Activated T-helper 17 cell treated with anti-CD3 and anti-CD28 coated beads, Interleukin-2, amount 50 U/mL, for 72 hours (primary cell): ENCODE measurements at regions not wholly inside any gene's neighbourhood (a gene's known extent, or its start where the extent isn't known, plus 50 kb on each side); places are given as distances from the start of the nearest gene placed in this dataset.

Experiments used
- ATAC-seq: fragments of 150-1000 bp; cut with Tn5 transposase; replicated peaks from 2 replicates; pipeline ENCODE4 v1.10.0; 2021; ENCODE audit warnings: mild to moderate bottlenecking, moderate library complexity
- H3K27ac Mint-ChIP-seq: one replicate; pipeline ENCODE4 v1.8.0; 2022; ENCODE audit warnings: mixed read lengths
- H3K27me3 Mint-ChIP-seq: one replicate; pipeline ENCODE4 v1.8.0; 2022; ENCODE audit warnings: mixed read lengths
- H3K36me3 Mint-ChIP-seq: one replicate; pipeline ENCODE4 v1.8.0; 2022; ENCODE audit warnings: low read depth, mild to moderate bottlenecking, mixed read lengths
- H3K4me1 Mint-ChIP-seq: one replicate; pipeline ENCODE4 v1.8.0; 2022; ENCODE audit warnings: mixed read lengths
- H3K4me3 Mint-ChIP-seq: one replicate; pipeline ENCODE4 v1.8.0; 2022; ENCODE audit warnings: mild to moderate bottlenecking, mixed read lengths
- H3K9me3 Mint-ChIP-seq: one replicate; pipeline ENCODE4 v1.8.0; 2022; ENCODE audit warnings: mixed read lengths

DNA sequence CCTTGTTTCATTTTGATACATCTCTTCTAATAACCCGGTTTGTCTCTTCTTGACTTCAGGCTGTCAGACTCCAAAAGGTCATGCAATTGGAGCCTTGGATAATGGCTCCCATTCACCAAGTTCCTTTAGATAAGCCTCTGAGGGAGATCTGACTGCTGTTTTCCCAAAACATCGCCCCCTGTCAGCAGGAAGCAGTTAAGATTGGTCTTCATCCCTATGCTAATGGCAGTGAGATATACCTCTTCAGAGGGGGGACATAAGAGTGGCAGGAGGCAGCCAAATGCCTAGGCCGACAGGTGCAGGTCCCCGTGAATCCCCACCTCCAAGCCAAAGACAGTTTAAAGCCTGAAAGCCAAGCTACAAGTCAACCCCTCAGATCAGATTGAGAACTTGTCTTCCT, 144.6 kb downstream of the WDR11 start:
- H3K27me3 Mint-ChIP-seq = peaks cover 6% of the 10 kb centered on the region
- no peaks in the 10 kb centered on the region for H3K36me3 Mint-ChIP-seq
- no peak overlapping the region for H3K27ac Mint-ChIP-seq
- H3K4me1 Mint-ChIP-seq = no peaks in the 10 kb centered on the region
- no peak overlapping the region for H3K4me3 Mint-ChIP-seq
- no peaks in the 10 kb centered on the region for H3K9me3 Mint-ChIP-seq
- ATAC-seq = no peak

DNA sequence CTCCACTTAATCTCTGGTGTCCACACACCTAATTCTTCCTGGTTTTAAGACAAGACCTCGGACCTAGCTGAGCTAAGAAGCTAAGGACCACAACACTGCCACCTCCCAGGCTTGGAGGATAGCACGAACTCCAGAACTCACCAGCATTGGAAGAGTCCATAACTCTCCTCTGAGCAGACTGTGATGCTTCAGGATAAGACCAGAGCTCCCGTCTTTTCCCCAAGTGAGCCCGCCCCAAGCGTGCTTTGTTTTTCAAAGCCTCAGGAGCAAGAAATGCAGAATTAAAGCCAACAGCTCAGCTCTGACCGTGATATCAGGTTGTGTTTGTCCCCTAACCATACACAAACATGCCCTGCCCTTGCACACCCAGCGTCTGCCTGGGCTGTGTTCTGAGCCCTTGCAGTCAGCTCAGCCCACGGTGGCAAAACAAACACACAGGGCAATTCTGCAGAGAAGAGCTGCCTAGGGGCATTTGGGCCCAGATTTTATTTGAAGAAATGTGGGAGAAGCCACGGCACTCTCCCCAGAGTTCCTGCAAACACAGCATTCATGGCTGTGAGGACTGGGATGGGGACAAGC, 145.4 kb downstream of the WDR11 start:
- Mint-ChIP-seq H3K27me3 (peaks cover 6% of the 10 kb centered on the region), H3K27ac (no peak overlapping the region), H3K36me3 (no peaks in the 10 kb centered on the region), H3K4me1 (no peaks in the 10 kb centered on the region), H3K9me3 (no peaks in the 10 kb centered on the region), H3K4me3 (no peak overlapping the region)
- ATAC-seq = no peak

DNA sequence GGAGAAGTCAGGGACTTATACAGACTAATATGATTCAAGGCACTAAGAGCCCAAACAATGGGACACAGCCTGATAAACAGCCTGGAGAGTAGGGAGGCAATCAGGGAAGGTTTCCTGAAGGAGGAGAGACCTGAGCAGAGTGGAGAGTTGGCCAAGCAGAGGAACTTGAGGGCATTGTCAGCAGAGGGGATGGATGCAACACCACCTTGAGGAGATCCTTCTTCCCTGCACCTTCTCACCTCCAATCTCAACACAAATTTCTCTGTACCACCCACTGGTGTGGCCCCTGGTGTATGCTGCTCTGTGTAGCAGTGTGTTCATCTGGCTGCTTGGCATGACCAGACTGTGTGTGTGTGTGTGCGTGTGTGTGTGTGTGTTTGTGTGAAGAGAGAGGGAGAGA, 146.2 kb downstream of the WDR11 start:
- no peaks in the 10 kb centered on the region for H3K9me3 Mint-ChIP-seq
- no peaks in the 10 kb centered on the region for H3K4me1 Mint-ChIP-seq
- peaks cover 6% of the 10 kb centered on the region for H3K27me3 Mint-ChIP-seq
- H3K4me3 Mint-ChIP-seq = no peak overlapping the region
- H3K27ac Mint-ChIP-seq = no peak overlapping the region
- H3K36me3 Mint-ChIP-seq = no peaks in the 10 kb centered on the region
- ATAC-seq = no peak

- H3K4me3 Mint-ChIP-seq = no peak overlapping the region
- H3K4me1 Mint-ChIP-seq = no peaks in the 10 kb centered on the region
- no peaks in the 10 kb centered on the region for H3K9me3 Mint-ChIP-seq
- H3K36me3 Mint-ChIP-seq = no peaks in the 10 kb centered on the region
- H3K27me3 Mint-ChIP-seq = peaks cover 6% of the 10 kb centered on the region
- H3K27ac Mint-ChIP-seq = no peak overlapping the region
- no peak for ATAC-seq
Measured at GRCh38 chr10:120997756-120998155, 146.6 kb downstream of the WDR11 start.

DNA sequence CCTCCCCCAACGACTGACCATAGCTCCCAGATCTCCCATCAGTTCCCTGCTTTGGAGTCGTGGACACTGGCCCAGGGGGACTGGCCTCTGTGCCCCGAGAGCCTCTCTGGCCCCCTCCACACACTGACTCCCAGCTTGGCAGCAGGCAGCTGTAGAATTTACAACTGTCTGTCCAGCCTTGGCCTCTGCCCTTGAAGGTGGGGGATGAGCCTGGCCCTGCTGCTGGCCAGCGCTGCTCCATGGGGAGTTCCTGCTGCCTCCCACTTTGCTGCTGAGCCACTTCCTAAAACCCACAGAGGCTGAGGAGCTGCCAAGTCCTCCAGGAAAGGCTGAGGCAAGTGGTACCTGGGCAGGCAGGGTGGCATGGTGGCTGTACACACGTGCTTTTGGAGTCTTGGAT, 147.1 kb downstream of the WDR11 start:
- H3K9me3 Mint-ChIP-seq = no peaks in the 10 kb centered on the region
- no peak for ATAC-seq
- no peaks in the 10 kb centered on the region for H3K4me1 Mint-ChIP-seq
- no peaks in the 10 kb centered on the region for H3K36me3 Mint-ChIP-seq
- H3K4me3 Mint-ChIP-seq = no peak overlapping the region
- H3K27ac Mint-ChIP-seq = no peak overlapping the region
- peaks cover 6% of the 10 kb centered on the region for H3K27me3 Mint-ChIP-seq

DNA sequence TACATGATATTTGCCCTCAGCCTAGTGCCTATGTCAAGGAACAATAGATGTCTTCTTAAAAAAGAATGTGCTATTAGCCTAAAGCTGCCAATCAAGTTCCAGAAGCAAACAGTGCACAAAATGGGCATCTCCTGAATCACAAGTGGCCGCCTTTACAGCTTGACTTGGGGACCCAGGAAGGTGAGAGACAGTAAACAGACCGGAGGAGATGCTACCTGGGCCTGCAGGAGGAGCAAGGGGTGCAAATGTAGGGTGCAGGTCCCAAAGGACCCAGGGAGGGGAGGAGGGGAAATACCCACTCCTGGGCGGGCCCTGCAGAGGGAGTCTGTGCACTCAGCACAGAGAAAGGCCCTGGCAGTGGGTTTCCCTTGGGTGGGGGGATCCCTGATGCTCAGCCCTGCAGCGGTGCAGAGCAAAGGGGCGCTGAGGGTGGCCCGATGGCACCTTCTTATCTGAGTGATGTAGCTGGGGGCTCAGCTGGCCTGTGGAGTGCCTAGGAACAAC, 147.7 kb downstream of the WDR11 start:
- no peaks in the 10 kb centered on the region for H3K4me1 Mint-ChIP-seq
- no peak for ATAC-seq
- H3K36me3 Mint-ChIP-seq = no peaks in the 10 kb centered on the region
- H3K9me3 Mint-ChIP-seq = peaks cover under 1% of the 10 kb centered on the region
- no peak overlapping the region for H3K27ac Mint-ChIP-seq
- peaks cover 6% of the 10 kb centered on the region for H3K27me3 Mint-ChIP-seq
- no peak overlapping the region for H3K4me3 Mint-ChIP-seq

GRCh38 chr10:120999868-121000267, 148.7 kb downstream of the WDR11 start:
- ATAC-seq = no peak
- Mint-ChIP-seq H3K4me1 (no peaks in the 10 kb centered on the region), H3K27ac (no peak overlapping the region), H3K4me3 (no peak overlapping the region), H3K36me3 (no peaks in the 10 kb centered on the region), H3K27me3 (peaks cover 6% of the 10 kb centered on the region), H3K9me3 (peaks cover 5% of the 10 kb centered on the region)

- H3K9me3 Mint-ChIP-seq = peaks cover 13% of the 10 kb centered on the region
Measured at GRCh38 chr10:121002586-121003205, 151.5 kb downstream of the WDR11 start.

DNA sequence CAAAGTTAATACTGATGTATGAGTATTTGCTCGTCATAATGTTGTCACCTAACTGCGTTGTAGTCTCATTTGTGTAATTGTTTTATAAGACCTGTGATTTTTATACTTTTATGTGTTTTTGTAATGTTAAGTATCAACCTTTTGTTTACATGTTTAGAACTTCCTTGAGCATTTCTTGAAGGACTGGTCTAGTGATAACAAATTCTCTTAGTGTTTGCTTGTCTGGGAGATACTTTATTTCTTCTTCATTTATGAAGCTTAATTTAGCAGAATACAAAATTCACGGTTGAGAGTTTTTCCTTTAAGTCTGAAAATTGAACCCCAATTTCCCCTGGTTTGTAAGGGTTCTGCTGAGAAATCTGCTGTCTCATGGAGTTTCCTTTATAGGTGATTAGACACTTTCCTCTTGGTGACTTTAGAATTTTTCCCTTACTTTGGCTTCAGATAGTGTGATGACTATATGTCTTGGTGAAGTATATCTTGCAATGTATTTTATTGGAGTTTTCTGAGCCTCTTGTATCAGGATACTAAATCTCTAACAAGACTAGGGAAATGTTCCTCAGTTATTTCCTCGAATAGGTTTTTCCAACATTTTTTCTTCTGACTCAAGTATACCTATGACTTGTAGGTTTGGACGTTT, 154.9 kb downstream of the WDR11 start:
- H3K27me3 Mint-ChIP-seq = no peaks in the 10 kb centered on the region
- no peaks in the 10 kb centered on the region for H3K4me1 Mint-ChIP-seq
- H3K9me3 Mint-ChIP-seq = peaks cover 13% of the 10 kb centered on the region
- H3K36me3 Mint-ChIP-seq = no peaks in the 10 kb centered on the region
- no peak for ATAC-seq
- no peak overlapping the region for H3K27ac Mint-ChIP-seq
- no peak overlapping the region for H3K4me3 Mint-ChIP-seq

More at GRCh38 chr10:121002586-121003205, 151.5 kb downstream of the WDR11 start:
- H3K4me1 Mint-ChIP-seq = no peaks in the 10 kb centered on the region
- no peaks in the 10 kb centered on the region for H3K36me3 Mint-ChIP-seq
- ATAC-seq = no peak
- H3K27me3 Mint-ChIP-seq = no peaks in the 10 kb centered on the region
- H3K27ac Mint-ChIP-seq = no peak overlapping the region
- H3K4me3 Mint-ChIP-seq = no peak overlapping the region

GRCh38 chr10:121007264-121007663, 156.1 kb downstream of the WDR11 start:
- H3K27me3 Mint-ChIP-seq = peaks cover 3% of the 10 kb centered on the region
- no peak for ATAC-seq
- H3K27ac Mint-ChIP-seq = no peak overlapping the region
- no peak overlapping the region for H3K4me3 Mint-ChIP-seq
- H3K9me3 Mint-ChIP-seq = peaks cover 13% of the 10 kb centered on the region
- H3K4me1 Mint-ChIP-seq = no peaks in the 10 kb centered on the region
- no peaks in the 10 kb centered on the region for H3K36me3 Mint-ChIP-seq

DNA sequence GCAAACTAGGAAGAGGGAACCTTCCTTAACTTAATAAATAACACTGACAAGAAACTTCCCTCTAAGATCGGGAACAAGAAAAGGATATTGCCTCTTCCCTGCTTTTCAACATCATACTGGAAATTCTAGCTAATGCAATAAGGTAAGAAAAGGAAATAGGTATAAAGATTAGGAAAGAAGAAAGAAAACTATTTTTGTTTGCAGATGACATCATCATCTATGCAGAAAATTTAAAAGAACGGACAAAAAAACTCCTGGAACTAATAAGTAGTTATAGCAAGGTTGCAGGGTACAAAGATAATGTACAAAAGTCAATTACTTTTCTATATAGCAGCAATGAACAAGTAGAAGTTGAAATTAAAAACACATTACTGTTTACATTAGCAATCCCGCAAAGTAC, 164.8 kb downstream of the WDR11 start:
- Mint-ChIP-seq H3K4me3 (no peak overlapping the region), H3K27ac (no peak overlapping the region), H3K4me1 (no peaks in the 10 kb centered on the region), H3K27me3 (peaks cover 6% of the 10 kb centered on the region), H3K9me3 (peaks cover 14% of the 10 kb centered on the region), H3K36me3 (no peaks in the 10 kb centered on the region)
- ATAC-seq = no peak

- no peaks in the 10 kb centered on the region for H3K36me3 Mint-ChIP-seq
- no peak for ATAC-seq
- H3K4me3 Mint-ChIP-seq = no peak overlapping the region
- H3K9me3 Mint-ChIP-seq = peaks cover 4% of the 10 kb centered on the region
- H3K27me3 Mint-ChIP-seq = peaks cover 3% of the 10 kb centered on the region
- no peak overlapping the region for H3K27ac Mint-ChIP-seq
- H3K4me1 Mint-ChIP-seq = no peaks in the 10 kb centered on the region
Measured at GRCh38 chr10:121024905-121025584, 173.9 kb downstream of the WDR11 start.

- ATAC-seq = no peak
- H3K27me3 Mint-ChIP-seq = peaks cover 3% of the 10 kb centered on the region
- no peaks in the 10 kb centered on the region for H3K9me3 Mint-ChIP-seq
- H3K4me1 Mint-ChIP-seq = no peaks in the 10 kb centered on the region
- H3K4me3 Mint-ChIP-seq = no peak overlapping the region
- H3K36me3 Mint-ChIP-seq = no peaks in the 10 kb centered on the region
- H3K27ac Mint-ChIP-seq = no peak overlapping the region
Measured at GRCh38 chr10:121025731-121026130, 174.6 kb downstream of the WDR11 start.

- no peak for ATAC-seq
- Mint-ChIP-seq H3K27me3 (peaks cover 3% of the 10 kb centered on the region), H3K27ac (no peak overlapping the region), H3K4me3 (no peak overlapping the region), H3K9me3 (no peaks in the 10 kb centered on the region), H3K4me1 (no peaks in the 10 kb centered on the region), H3K36me3 (no peaks in the 10 kb centered on the region)
Measured at GRCh38 chr10:121027371-121027770, 176.2 kb downstream of the WDR11 start.

- H3K27ac Mint-ChIP-seq = no peak overlapping the region
- H3K27me3 Mint-ChIP-seq = no peaks in the 10 kb centered on the region
- no peak overlapping the region for H3K4me3 Mint-ChIP-seq
- ATAC-seq = no peak
- no peaks in the 10 kb centered on the region for H3K4me1 Mint-ChIP-seq
- H3K36me3 Mint-ChIP-seq = no peaks in the 10 kb centered on the region
- H3K9me3 Mint-ChIP-seq = no peaks in the 10 kb centered on the region
Measured at GRCh38 chr10:121032460-121032859, 181.3 kb downstream of the WDR11 start.
